Upper lobe of left lung (tissue), 6 donors: ENCODE measurements at regions not wholly inside any gene's neighbourhood (a gene's known extent, or its start where the extent isn't known, plus 50 kb on each side); places are given as distances from the start of the nearest gene placed in this dataset.

Source experiments
- ATAC-seq, 2 donors: fragments of 200-7000 bp; cut with Tn5 transposase; one replicate each; pipeline ENCODE4 v1.9.1; 2022; ENCODE audit warnings: mild to moderate bottlenecking in 2 of 2, moderate library complexity in 2 of 2; ENCODE audit not compliant: low FRiP score in 2 of 2
- DNase-seq, 2 donors: peaks; one replicate each; pipeline ENCODE4 v3.0.0-alpha.2; 2019 to 2020
- H3K27ac ChIP-seq, 4 donors: fragments of 200-600 bp; sonication (generic); one replicate each; pipeline ENCODE4 v1.5.1; 2016 to 2019
- H3K27me3 ChIP-seq, 4 donors: fragments of 200-600 bp; sonication (generic); one replicate each; pipeline ENCODE4 v1.5.1; 2017 to 2019
- H3K36me3 ChIP-seq, 4 donors: fragments of 200-600 bp; sonication (generic); one replicate each; pipeline ENCODE4 v1.5.1; 2016 to 2019
- H3K4me1 ChIP-seq, 4 donors: fragments of 200-600 bp; sonication (generic); one replicate each; pipeline ENCODE4 v1.5.1; 2018 to 2019
- H3K4me3 ChIP-seq, 4 donors: fragments of 200-600 bp; sonication (generic); one replicate each; pipeline ENCODE4 v1.5.1; 2017 to 2019; ENCODE audit warnings: mild to moderate bottlenecking in 2 of 4, moderate library complexity in 1 of 4
- H3K9me3 ChIP-seq, 4 donors: fragments of 200-600 bp; sonication (generic); one replicate each; pipeline ENCODE4 v1.5.1; 2018 to 2019
- CTCF ChIP-seq, 6 experiments: fragments of 450-650 bp in 4 of 6; fragments of 200-600 bp in 2 of 6; sonication (generic) in 2 of 6; IDR thresholded peaks; one replicate each; pipeline ENCODE4 v1.5.1; 2016 to 2019; ENCODE audit warnings: antibody characterized with exemption in 6 of 6
- EP300 ChIP-seq, 4 donors: sonication (generic); formaldehyde crosslinking; IDR thresholded peaks; one replicate each; pipeline ENCODE4 v1.5.1; 2017; ENCODE audit warnings: antibody characterized with exemption in 4 of 4, control low read depth in 2 of 4
- POLR2A ChIP-seq, 4 donors: fragments of 450-650 bp; IDR thresholded peaks; one replicate each; pipeline ENCODE4 v1.5.1; 2016 to 2017; ENCODE audit warnings: antibody characterized with exemption in 4 of 4, mild to moderate bottlenecking in 2 of 4
- POLR2AphosphoS5 ChIP-seq, 2 donors: sonication (generic); formaldehyde crosslinking; IDR thresholded peaks; one replicate each; pipeline ENCODE4 v1.5.1; 2017; ENCODE audit warnings: antibody characterized with exemption in 2 of 2
- WGBS, 2 donors: methylation state at CpG; one replicate each; pipeline ENCODE4 v1.1.5; 2017 to 2018; 5-methylcytosine and 5-hydroxymethylcytosine counted together
- donor health status: DM: no; HTN: no; CAD: no; lungs with moderate emphysema.
- donor health status: DM: no; HTN: yes; CAD: no; lungs with severe emphysema.

DNA sequence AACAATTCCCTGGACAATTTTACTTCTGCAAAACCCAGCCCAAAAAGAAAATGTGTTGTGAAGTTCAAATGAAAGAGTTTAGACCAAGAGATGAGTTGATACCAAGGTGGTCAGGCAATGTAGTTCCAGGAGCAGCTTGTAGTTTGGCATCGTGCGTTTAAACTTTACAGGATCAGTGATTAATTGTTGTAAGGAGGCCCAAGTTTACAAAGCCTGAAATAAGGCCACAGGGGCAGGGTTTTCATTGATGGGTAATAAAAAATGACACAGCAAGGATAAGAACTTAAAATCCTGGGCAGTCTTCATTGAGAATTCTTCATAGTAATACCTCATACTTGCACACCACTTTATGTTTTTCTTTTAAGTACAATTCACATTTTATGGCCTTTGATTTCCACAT is 463.9 kb upstream of the HNRNPA3 start:
- ATAC-seq (no peak), DNase-seq (no peak)
- no peak for TF ChIP-seq POLR2AphosphoS5 (IDR thresholded peaks at IDR 0.05)
- TF ChIP-seq CTCF (IDR thresholded peaks at IDR 0.05): no peak
- no peak for TF ChIP-seq EP300 (IDR thresholded peaks at IDR 0.05)
- no peak for TF ChIP-seq POLR2A (IDR thresholded peaks at IDR 0.05)
- no peaks in the 10 kb centered on the region for H3K4me1 ChIP-seq
- H3K27me3 ChIP-seq: no peaks in the 10 kb centered on the region
- WGBS, 2 donors: 64% methylated on average over 2 of the region's 2 CpGs
- H3K4me3 ChIP-seq: no peak overlapping the region
- no peaks in the 10 kb centered on the region for H3K36me3 ChIP-seq
- no peak overlapping the region for H3K27ac ChIP-seq
- no peaks in the 10 kb centered on the region for H3K9me3 ChIP-seq

- Histone ChIP-seq H3K4me1 (no peaks in the 10 kb centered on the region), H3K9me3 (no peaks in the 10 kb centered on the region), H3K27me3 (no peaks in the 10 kb centered on the region), H3K27ac (no peak overlapping the region), H3K36me3 (no peaks in the 10 kb centered on the region), H3K4me3 (no peak overlapping the region)
- ATAC-seq: no peak
- WGBS, 2 donors: 75 to 81% methylated on average over 6 of the region's 6 CpGs
- no peak for TF ChIP-seq POLR2A (IDR thresholded peaks at IDR 0.05)
- TF ChIP-seq EP300 (IDR thresholded peaks at IDR 0.05): no peak
- TF ChIP-seq POLR2AphosphoS5 (IDR thresholded peaks at IDR 0.05): no peak
- no peak for TF ChIP-seq CTCF (IDR thresholded peaks at IDR 0.05)
- no peak for DNase-seq
Observed at GRCh38 chr2:176751314-176752227, 461.0 kb upstream of the HNRNPA3 start.

GRCh38 chr2:176752295-176752694 is 460.3 kb upstream of the HNRNPA3 start:
- 97 to 100% methylated on average over 1 of the region's 1 CpG for WGBS, 2 donors
- DNase-seq: no peak
- Histone ChIP-seq H3K27me3 (no peaks in the 10 kb centered on the region), H3K27ac (no peak overlapping the region), H3K4me1 (no peaks in the 10 kb centered on the region), H3K36me3 (no peaks in the 10 kb centered on the region), H3K4me3 (no peak overlapping the region), H3K9me3 (no peaks in the 10 kb centered on the region)
- no peak for TF ChIP-seq CTCF (IDR thresholded peaks at IDR 0.05)
- no peak for TF ChIP-seq POLR2A (IDR thresholded peaks at IDR 0.05)
- no peak for TF ChIP-seq POLR2AphosphoS5 (IDR thresholded peaks at IDR 0.05)
- TF ChIP-seq EP300 (IDR thresholded peaks at IDR 0.05): no peak
- ATAC-seq: no peak

- H3K4me3 ChIP-seq: no peak overlapping the region
- ATAC-seq (no peak), DNase-seq (no peak)
- H3K27ac ChIP-seq: no peak overlapping the region
- no peaks in the 10 kb centered on the region for H3K4me1 ChIP-seq
- H3K36me3 ChIP-seq: no peaks in the 10 kb centered on the region
- 92 to 96% methylated on average over 3 of the region's 3 CpGs for WGBS, 2 donors
- TF ChIP-seq POLR2A (IDR thresholded peaks at IDR 0.05) (no peak), EP300 (IDR thresholded peaks at IDR 0.05) (no peak), POLR2AphosphoS5 (IDR thresholded peaks at IDR 0.05) (no peak), CTCF (IDR thresholded peaks at IDR 0.05) (no peak)
- no peaks in the 10 kb centered on the region for H3K9me3 ChIP-seq
- H3K27me3 ChIP-seq: no peaks in the 10 kb centered on the region
Observed at GRCh38 chr2:176753205-176753604, 459.4 kb upstream of the HNRNPA3 start.
